Amygdala (tissue), 56 donors: ENCODE measurements at regions not wholly inside any gene's neighbourhood (a gene's known extent, or its start where the extent isn't known, plus 50 kb on each side); places are given as distances from the start of the nearest gene placed in this dataset.
A peak's percentile ranks its signal among the peaks of the same experiment; 100 is the strongest.

Experiments used
- DNase-seq, 56 donors: peaks; one replicate each; lab custom pipeline; 2025; lab: John Stamatoyannopoulos, UW

- no peak for DNase-seq
Observed at GRCh38 chr12:115481141-115481540, 796.4 kb downstream of the MED13L start.

DNA sequence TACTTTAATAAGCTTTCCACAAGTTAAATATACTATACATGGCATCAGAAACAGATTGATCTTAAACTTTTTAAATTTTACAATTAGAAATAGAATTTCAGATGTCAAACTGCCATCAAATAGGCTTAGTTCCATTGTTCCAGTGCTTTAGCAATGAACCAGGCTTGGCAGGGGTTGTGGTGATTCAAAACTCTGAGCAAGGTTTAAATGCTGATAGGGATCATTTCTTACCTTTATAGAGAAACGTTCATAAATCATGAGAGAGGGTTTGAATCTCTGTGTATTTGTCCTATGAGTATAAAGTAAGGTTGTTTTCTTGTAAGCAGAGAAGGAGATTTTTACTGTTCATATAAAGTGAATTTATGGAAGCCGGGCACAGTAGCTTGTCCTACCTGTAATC, 794.5 kb upstream of the TBX3 start:
- no peak for DNase-seq

DNA sequence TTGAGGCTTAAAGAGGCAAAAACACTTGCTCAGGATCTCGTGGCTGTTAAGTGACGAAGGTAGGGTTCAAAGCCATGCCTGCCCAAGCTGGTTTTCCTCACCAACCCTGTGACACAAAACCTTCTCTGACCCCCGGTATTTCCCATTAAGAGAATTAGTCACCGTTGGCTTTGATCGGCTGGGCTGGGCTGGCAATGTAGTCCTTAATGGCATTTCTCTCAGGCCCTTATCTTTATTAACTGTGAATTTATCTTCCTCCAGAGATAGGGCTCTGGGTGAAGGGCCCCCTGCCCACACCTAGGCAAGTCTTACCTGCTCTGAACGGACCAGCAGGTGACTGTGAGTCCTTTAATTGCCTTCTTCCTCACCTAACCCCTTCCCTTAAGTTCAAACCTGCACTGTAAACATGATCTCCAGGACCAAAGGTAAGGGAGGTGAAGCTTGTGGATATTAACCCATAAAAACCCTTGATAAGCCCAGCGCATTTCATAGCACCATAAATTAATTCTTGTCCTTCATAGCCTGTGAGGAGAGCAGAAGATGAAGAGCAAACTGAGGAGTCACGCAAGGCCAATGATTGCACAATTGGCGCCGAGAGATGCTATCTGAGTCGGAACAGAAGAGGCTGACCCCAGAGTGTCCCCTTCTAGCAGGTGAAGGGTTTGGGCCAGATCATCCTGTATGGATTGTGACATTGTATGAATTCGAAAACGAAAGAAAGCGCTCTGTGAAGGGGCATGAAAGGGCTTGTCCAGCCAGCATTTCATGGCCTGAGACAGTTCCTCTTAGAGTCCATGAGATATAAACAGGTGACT, 790.8 kb upstream of the TBX3 start:
- no peak for DNase-seq

DNA sequence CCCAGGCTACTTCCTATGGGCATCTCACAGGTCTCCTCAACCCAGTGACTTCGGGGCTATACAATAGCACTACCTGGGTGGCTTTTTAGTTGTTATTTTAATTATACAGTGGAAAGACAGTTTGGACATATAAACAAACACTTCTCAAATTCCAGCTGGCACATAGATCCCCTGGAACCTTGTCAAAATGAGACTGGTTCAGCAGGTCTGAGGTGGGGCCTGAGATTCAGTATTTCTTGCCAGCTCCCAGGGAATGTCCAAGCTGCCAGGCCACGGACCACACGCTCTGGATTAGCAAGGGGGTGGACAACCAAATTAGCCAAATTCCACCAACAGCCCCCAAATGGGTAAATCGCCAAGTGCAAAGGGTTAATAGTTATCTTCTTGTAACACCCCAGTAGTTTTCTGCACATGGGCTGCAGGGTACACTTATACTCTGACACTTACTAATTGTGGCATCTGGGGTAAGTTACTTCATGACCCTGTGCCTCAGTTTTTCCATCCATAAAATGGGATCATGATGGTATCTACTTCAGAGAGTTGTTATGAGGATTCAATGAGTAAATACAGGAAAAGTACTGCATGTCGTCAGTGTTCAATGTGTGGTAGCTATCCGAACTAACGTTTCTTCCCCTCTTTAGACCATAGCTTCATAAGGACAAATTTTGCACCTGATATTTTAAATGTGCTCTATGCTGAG, 789.4 kb upstream of the TBX3 start:
- DNase-seq: no peak

DNA sequence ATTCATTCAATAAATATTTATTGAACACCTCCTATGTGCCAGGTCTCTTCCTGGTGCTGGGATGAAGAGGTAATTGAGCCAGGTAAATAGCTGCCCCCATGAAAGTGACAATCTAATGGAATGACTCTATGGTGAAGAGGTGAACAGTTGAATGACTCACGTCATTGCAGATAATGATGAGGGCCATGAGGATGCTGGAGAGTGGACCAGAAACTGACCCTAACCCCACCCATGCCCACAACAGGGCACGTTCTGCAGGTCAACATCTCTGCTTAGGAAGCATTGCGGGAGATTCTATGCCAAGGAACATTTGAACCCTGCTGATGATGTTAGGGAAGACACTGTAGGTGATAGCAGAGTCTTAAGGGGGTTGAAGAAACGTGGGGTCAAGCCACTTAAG, 788.9 kb upstream of the TBX3 start:
- no peak for DNase-seq

DNA sequence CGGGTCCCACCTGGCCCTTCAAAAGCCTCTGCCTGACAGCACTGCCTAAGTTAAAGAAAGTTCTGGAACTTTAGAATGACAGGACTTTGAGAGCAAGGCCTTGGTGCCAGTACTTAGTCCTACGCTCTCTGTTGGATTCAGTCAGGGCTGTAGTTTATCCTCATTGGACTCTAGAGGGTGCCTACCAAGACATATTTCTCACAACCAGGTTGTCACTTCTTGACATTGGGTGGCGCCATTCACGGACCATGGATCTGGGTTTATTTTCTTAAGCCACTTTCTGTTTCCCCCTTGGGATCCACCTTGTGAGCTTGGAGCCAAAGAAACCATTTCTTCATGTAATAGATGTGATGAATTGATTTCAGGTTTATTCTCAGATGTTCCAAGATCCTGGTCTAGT, 787.0 kb upstream of the TBX3 start:
- DNase-seq: no peak

- DNase-seq: no peak
Observed at GRCh38 chr12:115470526-115470925, 786.6 kb upstream of the TBX3 start.

- DNase-seq: no peak
Observed at GRCh38 chr12:115468087-115468510, 784.1 kb upstream of the TBX3 start.

- no peak for DNase-seq
Observed at GRCh38 chr12:115467531-115467930, 783.6 kb upstream of the TBX3 start.

DNA sequence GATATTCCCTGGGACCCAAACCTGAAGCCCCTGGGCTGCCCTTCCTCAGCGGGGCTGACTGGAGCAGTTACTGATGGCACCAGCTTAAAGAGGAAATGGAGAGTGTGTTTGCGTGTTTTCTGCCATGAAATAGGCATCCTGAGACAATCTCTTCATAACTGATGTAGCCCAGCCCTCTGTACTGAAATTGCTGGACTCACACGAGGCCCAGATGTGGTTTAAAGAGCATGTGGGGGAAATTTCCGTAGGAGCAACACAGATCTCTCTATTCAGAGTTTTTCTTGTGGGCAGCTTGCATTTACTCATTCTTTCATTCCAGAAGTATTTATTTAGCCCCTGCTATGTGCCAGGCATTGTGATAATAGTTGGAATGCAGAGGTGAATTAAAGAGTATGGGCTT, 782.1 kb upstream of the TBX3 start:
- DNase-seq: no peak

- DNase-seq: no peak
Observed at GRCh38 chr12:115464661-115465060, 780.7 kb upstream of the TBX3 start.

DNA sequence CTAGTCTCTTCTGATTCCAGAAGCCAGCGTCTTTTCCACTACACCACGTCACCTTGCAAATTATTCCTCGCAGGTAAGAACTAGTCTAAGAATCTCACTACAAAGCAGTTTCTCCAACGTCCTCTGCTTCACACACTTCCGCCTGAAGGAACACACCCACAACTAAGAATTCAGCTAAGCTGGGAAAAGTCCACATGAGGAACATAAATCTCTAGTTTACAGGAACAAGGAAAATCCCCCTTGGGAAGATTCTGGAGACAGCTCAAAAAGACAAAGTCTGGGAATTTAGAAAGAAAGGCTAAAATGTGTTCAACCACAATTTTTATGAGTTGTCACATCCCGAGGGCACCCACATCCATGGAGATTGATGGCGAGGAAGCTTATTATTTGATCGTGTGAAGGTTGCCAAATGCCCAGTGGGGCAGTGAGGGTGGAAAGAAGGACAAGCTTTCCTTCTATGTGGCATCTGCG, 780.2 kb upstream of the TBX3 start:
- DNase-seq: no peak

- no peak for DNase-seq
Observed at GRCh38 chr12:115461401-115461800, 777.4 kb upstream of the TBX3 start.

- DNase-seq: no peak
Observed at GRCh38 chr12:115457798-115458197, 773.8 kb upstream of the TBX3 start.

- no peak for DNase-seq
Observed at GRCh38 chr12:115456946-115457689, 773.1 kb upstream of the TBX3 start.

DNA sequence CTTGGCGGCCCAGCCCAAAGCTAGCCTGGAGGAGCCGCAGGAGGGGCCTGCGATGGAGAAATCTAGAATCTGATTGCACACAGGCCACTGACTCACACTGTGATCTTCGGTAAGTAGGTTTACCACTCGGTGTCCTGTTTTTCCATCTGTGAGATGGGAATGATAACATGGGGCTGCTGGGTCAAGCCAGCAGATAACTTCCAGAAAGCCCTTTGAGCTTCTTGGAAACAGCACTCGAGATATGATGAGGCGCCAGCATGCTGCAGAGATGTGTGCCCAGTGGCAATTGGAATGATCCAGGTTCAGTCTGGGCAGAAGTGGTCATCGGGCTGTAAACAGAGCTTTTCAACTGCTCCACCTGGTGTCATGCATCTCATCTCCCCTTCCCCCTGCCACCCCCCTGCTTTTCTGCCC, 771.3 kb upstream of the TBX3 start:
- DNase-seq: no peak

DNA sequence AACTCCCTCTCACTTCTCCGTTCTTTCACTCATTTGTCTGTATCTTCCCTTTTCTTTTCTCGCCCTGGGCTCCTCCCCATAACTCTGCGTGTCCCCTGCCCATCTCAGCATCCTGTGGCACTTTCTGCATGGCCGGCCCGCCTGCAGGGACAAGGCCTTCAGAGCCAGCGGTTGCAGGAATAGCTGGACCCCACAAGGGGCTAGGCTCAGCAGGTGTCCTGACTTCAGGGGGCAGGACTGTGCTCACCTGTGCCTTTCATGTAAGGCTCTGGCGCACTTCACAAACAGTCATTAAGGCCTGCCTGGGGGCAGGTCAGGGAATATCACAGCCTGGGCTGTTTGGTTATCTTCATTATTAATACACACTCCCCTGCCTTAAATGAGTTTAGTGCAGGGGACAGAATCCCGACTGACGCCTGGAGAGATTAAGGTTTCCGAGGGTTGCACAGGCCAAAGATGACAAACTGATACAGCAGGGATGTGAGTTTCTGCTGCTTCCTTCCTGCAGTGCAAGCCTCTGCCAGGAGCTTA, 768.8 kb upstream of the TBX3 start:
- DNase-seq: no peak

- peak in 22 of 56 donors; percentile 3 to 59 (median 18) for DNase-seq
Observed at GRCh38 chr12:115451780-115452736, 768.1 kb upstream of the TBX3 start.

- peak in 1 of 56 donors; percentile 2 for DNase-seq
Observed at GRCh38 chr12:115451151-115451779, 767.3 kb upstream of the TBX3 start.
